Hematopoietic multipotent progenitor cell treated with erythropoietin and hydrocortisone succinate and interleukin-3 and kit ligand, for 17 days (in vitro differentiated cells): ENCODE measurements at regions not wholly inside any gene's neighbourhood (a gene's known extent, or its start where the extent isn't known, plus 50 kb on each side); places are given as distances from the start of the nearest gene placed in this dataset.
A peak's percentile ranks its signal among the peaks of the same experiment; 100 is the strongest.

ENCODE experiments used
- DNase-seq: peaks from one replicate; pipeline ENCODE4 v3.0.0-alpha.2; 2015; ENCODE audit warnings: low spot score

DNA sequence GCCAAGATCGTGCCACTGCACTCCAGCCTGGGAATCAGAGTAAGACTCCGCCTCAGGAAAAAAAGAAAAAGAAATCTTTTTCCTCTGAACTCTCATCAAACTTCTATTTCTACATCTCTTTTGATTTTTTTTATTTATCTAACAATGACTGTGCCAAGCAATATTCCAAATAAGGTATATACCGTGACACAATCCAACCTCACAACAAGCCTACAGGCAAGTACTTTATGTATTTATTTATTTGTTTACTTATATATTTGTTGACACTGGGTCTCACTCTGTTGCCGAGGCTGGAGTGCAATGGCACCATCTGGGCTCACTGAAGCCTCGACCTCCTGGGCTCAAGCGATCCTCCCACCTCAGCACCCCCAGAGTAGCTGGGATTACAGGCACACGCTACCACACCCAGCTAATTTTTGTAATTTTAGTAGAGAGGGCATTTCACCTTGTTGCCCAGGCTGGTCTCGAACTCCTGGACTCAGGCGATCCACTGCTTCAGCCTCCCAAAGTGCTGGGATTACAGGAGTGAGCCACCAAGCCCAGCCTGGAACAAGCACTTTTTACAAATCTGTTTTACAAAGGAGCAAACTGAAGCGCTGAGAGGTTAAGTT is 94.9 kb upstream of the CHD2 start:
- DNase-seq: no peak

GRCh38 chr15:92806171-92806570 is 94.0 kb upstream of the CHD2 start:
- DNase-seq: peak; percentile 5

GRCh38 chr15:92806763-92807162 is 93.4 kb upstream of the CHD2 start:
- DNase-seq: no peak

- DNase-seq: peak; percentile 66
Measured at GRCh38 chr15:92807971-92808571, 92.1 kb upstream of the CHD2 start.

- no peak for DNase-seq
Measured at GRCh38 chr15:92808598-92809063, 91.5 kb upstream of the CHD2 start.

DNA sequence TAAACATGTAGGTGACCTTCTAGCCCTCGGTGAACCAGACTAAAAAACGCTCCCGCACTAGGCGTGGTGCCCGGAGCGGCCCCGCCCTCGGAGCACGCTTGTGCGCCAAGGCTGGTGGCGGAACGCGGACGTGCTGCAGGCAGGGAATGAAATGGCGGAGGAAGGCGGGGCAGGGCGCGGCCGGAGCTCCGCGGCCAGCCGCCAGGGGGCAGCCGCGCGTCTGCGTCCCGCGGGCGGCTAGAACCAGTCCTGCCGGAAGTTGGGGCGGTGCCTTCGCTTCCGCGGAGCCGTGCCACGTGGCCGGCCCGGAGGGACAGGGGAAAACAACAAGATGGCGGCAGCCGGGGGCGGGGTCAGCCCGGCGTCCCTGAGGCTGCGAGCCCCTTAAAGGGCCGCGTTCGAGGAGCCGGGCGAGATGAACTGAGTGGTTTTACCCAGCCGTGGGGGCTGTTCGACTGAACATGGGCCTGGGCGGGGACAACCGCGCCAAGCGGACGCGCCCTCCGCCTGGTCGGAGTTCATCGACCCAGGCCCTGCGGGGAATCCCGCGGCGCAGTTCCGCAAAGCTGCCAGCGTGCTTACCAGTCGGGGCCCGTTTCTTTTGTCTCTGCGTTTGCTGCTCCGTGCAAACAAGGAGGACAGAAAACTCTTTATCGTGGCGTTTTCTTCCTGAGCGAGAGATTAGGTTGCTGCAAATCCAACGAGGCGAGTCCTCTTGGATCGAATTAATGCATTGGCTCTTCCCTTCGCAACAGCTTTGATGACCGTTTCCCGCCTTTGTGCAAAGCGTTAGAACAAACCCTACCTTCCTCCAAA is 90.9 kb upstream of the CHD2 start:
- peak; percentile 98 for DNase-seq

DNA sequence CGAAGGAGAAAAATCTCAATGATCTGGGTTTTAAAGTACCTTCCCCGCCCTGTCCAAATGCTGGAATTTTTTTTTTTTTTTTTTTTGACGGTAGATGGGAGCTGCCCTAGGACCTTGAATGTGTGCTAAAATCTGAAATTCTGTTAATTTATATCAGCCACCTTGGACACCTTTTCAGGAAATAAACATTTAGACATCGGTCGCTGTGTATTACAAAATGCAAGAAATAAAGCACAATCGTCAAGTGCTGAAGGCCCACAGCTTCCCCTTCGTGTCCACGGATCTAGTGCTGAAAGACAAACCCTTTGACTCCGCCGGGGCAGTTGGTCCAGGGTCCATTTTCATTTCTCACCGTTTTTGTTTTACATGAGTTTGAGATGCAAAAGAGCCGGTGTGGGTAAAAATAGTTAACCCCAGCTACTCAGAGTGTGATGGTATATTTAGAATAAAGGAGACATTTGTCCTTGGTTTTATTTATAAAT is 90.2 kb upstream of the CHD2 start:
- peak; percentile 70 for DNase-seq

- peak; percentile 56 for DNase-seq
Measured at GRCh38 chr15:92810418-92811138, 89.5 kb upstream of the CHD2 start.

GRCh38 chr15:92811148-92811913 is 88.8 kb upstream of the CHD2 start:
- DNase-seq: peak; percentile 19

DNA sequence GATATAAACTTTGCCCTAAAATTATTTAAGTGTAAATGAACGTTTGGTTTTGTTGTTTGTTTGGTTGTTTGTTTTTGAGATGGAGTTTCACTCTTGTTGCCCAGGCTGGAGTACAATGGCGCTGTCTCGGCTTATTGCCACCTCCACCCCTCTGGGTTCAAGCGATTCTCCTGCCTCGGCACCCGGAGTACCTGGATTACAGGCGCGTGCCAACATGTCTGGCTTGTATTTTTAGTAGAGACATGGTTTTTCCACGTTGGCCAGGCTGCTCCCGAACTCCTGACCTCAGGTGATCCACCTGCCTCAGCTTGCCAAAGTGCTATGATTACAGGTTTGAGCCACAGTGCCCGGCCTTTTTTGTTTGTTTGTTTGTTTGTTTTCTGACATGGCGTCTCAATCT is 87.9 kb upstream of the CHD2 start:
- no peak for DNase-seq

- DNase-seq: no peak
Measured at GRCh38 chr15:92813485-92813884, 86.6 kb upstream of the CHD2 start.

GRCh38 chr15:92817339-92817886 is 82.7 kb upstream of the CHD2 start:
- no peak for DNase-seq

GRCh38 chr15:92818651-92819277 is 81.4 kb upstream of the CHD2 start:
- DNase-seq: no peak

- DNase-seq: no peak
Measured at GRCh38 chr15:92819278-92820235, 80.6 kb upstream of the CHD2 start.

GRCh38 chr15:92820236-92821021 is 79.7 kb upstream of the CHD2 start:
- DNase-seq: peak; percentile 92

DNA sequence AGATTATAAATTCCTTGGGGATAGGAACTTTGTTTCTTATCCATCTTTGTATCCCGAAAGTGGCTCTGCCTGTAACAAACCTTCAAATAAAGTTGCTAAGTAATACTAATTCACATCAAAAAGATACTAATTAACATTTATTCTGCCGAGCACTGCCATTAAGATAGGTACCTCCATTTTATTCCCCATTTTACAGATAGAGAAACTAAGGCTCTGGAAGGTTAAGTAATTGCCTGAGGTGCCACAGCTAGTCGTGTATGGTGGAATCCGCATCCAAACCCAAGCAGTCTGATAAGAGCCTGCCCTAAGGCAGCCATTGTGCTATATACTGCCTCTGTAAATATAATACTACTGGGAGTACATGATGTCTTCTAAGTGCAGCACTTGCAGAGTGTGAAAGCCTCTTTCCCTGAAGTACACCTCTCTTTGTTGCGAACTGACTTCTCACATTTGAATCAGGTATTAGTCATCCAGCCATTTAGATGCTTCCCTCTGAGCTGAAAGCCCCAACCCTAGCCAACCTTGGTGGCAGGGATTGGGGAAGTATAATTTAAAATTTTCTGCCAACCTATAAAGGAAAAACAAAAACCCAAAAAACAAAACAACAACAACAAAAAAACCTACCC is 78.5 kb upstream of the CHD2 start:
- no peak for DNase-seq

DNA sequence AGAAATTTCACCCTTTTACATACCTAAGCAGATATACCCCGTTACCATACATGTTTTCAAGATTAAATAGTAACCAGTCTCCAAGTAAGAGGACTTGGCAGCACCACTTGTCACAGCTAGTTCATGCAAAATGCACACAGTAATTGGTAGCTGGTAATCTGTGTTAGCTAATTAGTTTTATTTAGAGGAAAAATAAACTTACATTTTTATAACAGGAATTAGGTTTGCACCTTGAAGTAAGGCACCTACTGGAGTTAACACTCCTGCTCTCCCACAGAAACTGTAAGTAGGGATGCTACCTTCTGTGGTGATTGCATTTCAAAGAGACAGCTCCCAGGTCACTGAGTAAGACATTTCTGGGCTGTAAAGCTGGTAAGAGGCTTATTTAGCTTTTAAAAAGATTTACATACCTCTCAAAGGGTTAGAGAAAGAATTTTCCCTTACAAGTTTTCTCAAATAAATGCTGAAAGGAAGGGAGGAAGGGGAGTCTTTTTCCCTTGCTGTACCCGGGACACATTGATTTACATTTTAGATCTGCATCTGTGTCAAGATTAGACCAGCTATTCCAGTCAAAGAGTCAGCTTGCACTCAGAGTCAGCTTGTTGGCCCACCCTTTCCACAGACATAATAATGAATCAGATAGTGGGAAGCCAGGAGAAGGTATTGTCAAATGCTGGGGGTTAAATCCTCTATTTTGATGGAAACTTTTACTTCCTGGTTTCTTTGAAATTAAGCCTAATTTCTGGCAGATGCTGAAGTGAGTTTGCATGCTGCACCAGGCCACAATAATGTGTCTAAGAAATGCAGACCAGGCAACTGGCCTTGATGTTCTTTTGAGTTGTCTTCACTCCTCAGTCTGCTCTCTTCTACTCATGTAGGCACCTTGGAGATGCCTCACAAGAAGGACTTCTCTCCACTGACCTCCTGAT is 77.6 kb upstream of the CHD2 start:
- no peak for DNase-seq
